A549 (cell line): ENCODE measurements at regions not wholly inside any gene's neighbourhood (a gene's known extent, or its start where the extent isn't known, plus 50 kb on each side); places are given as distances from the start of the nearest gene placed in this dataset.

Experiments used
- ATAC-seq, 2 experiments: fragments of 200-7000 bp in 1 of 2; fragments of >200 bp in 1 of 2; cut with Nextera tagmentation in 1 of 2; cut with Tn5 transposase in 1 of 2; 3 replicates each; pipeline versions ENCODE4 v1.8.0 to v1.9.1; 2018 to 2020; ENCODE audit warnings: mild to moderate bottlenecking in 1 of 2, moderate library complexity in 1 of 2
- CTCF ChIA-PET: fragments of 300-600 bp; sonication (Branson Sonifier 250); formaldehyde crosslinking; extraction: SDS; loops from one replicate; lab custom pipeline; 2021; ENCODE audit warnings: antibody characterized with exemption, inconsistent platforms; lab: Yijun Ruan, JAX
- POLR2A ChIA-PET: fragments of 350-600 bp; formaldehyde crosslinking; extraction: SDS; loops from one replicate; lab custom pipeline; 2021; ENCODE audit warnings: antibody characterized with exemption, inconsistent platforms; lab: Yijun Ruan, JAX
- DNase-seq, 2 experiments: peaks; one replicate each; pipeline versions ENCODE4 v3.0.0 to v3.0.0-alpha.2; 2011 to 2016; ENCODE audit warnings: low read depth in 1 of 2, low spot score in 1 of 2
- FAIRE-seq: peaks from 2 replicates; lab custom pipeline; 2011; peaks lifted over from hg19 to GRCh38; lab: Jason Lieb, UNC
- H3K27ac ChIP-seq, 2 experiments: fragments of >200 bp; sonication (Bioruptor Twin); formaldehyde crosslinking; 3 replicates each; pipeline ENCODE4 v1.5.1; 2016 to 2017
- H3K4me1 ChIP-seq: fragments of >200 bp; sonication (Bioruptor Twin); formaldehyde crosslinking; 3 replicates; pipeline ENCODE4 v1.6.1; 2016
- H3K4me2 ChIP-seq: fragments of >200 bp; sonication (Bioruptor Twin); formaldehyde crosslinking; 3 replicates; pipeline ENCODE4 v1.6.1; 2016
- H3K4me3 ChIP-seq: fragments of >200 bp; sonication (Bioruptor Twin); formaldehyde crosslinking; 3 replicates; pipeline ENCODE4 v1.5.1; 2016
- H3K9me3 ChIP-seq: fragments of >200 bp; sonication (Bioruptor Twin); formaldehyde crosslinking; 3 replicates; pipeline ENCODE4 v1.6.1; 2016
- CBX8 ChIP-seq: fragments of 200-600 bp; sonication (generic); IDR thresholded peaks from 2 replicates; pipeline ENCODE4 v1.6.1; 2016
- CEBPB ChIP-seq, 2 experiments: fragments of >200 bp in 1 of 2; sonication (Bioruptor Twin) in 1 of 2; formaldehyde crosslinking in 1 of 2; IDR thresholded peaks; 2 replicates each; pipeline ENCODE4 v1.6.1; 2012 to 2016
- ESRRA ChIP-seq: fragments of 150-350 bp; IDR thresholded peaks from 2 replicates; pipeline ENCODE4 v1.6.1; 2014; ENCODE audit warnings: mild to moderate bottlenecking, low read length, borderline replicate concordance
- FOSB ChIP-seq: fragments of 250-450 bp; sonication (Bioruptor Pico); IDR thresholded peaks from 2 replicates; pipeline ENCODE4 v1.5.0; 2020; ENCODE audit warnings: mild to moderate bottlenecking, moderate library complexity
- FOXS1 ChIP-seq: fragments of 250-450 bp; sonication (Bioruptor Pico); IDR thresholded peaks from 2 replicates; pipeline ENCODE4 v1.5.0; 2020; ENCODE audit warnings: mild to moderate bottlenecking, moderate library complexity
- GATA3 ChIP-seq: IDR thresholded peaks from 2 replicates; pipeline ENCODE4 v1.6.1; 2012; ENCODE audit warnings: borderline replicate concordance
- HES2 ChIP-seq: fragments of >200 bp; sonication (Bioruptor Twin); formaldehyde crosslinking; IDR thresholded peaks from 2 replicates; pipeline ENCODE4 v1.6.1; 2016
- HEYL ChIP-seq: fragments of 250-450 bp; sonication (Bioruptor Pico); IDR thresholded peaks from 2 replicates; pipeline ENCODE4 v1.8.0; 2021; ENCODE audit warnings: mild to moderate bottlenecking, moderate library complexity
- HOXB13 ChIP-seq: fragments of 250-450 bp; sonication (Bioruptor Pico); IDR thresholded peaks from 2 replicates; pipeline ENCODE4 v1.5.0; 2020; ENCODE audit warnings: low read depth, mild to moderate bottlenecking, moderate library complexity
- JUN ChIP-seq, 2 experiments: fragments of >200 bp; sonication (Bioruptor Twin); formaldehyde crosslinking; IDR thresholded peaks; 2 replicates in 1 of 2; 3 replicates in 1 of 2; pipeline ENCODE4 v1.6.1; 2016 to 2017
- MAFK ChIP-seq: fragments of 450-650 bp; IDR thresholded peaks from 2 replicates; pipeline ENCODE4 v1.6.1; 2014; ENCODE audit not compliant: partially characterized antibody
- RARB ChIP-seq: fragments of 250-450 bp; sonication (Bioruptor Pico); IDR thresholded peaks from 2 replicates; pipeline ENCODE4 v1.8.0; 2021; ENCODE audit warnings: mild to moderate bottlenecking, moderate library complexity
- REST ChIP-seq: fragments of 200-600 bp; sonication (generic); IDR thresholded peaks from 2 replicates; pipeline ENCODE4 v1.6.1; 2016; ENCODE audit warnings: antibody characterized with exemption, mild to moderate bottlenecking, moderate library complexity
- SREBF2 ChIP-seq: fragments of 450-650 bp; IDR thresholded peaks from 2 replicates; pipeline ENCODE4 v1.6.1; 2014; ENCODE audit warnings: mild to moderate bottlenecking, moderate library complexity
- WGBS: methylation state at CpG from one replicate; pipeline ENCODE4 v1.1.6; 2017; ENCODE audit errors: missing lambda C conversion rate; 5-methylcytosine and 5-hydroxymethylcytosine counted together

GRCh38 chr12:59941461-59941860 is 345.6 kb downstream of the SLC16A7 start (continued):
- no peak for TF ChIP-seq FOXS1
- TF ChIP-seq HOXB13 (CRISPR knock-in tag), result no peak

GRCh38 chr12:59944177-59944576 is 348.3 kb downstream of the SLC16A7 start:
- ATAC-seq, result no peak

GRCh38 chr12:59946635-59947034 is 350.8 kb downstream of the SLC16A7 start:
- Histone ChIP-seq H3K4me1 (peaks cover under 1% of the 10 kb centered on the region; the same call in 2 of the 3 replicates), H3K27ac (no peak overlapping the region), H3K4me2 (no peak overlapping the region), H3K9me3 (no peaks in the 10 kb centered on the region), H3K4me3 (no peak overlapping the region)
- 40% methylated on average over 2 of the region's 2 CpGs for WGBS
- no peak for ATAC-seq
- TF ChIP-seq FOXS1, result no peak
- TF ChIP-seq SREBF2, result no peak
- peak; percentile 31 for TF ChIP-seq MAFK
- no peak for FAIRE-seq
- ChIA-PET POLR2A (no interaction called here), CTCF (no interaction called here)
- DNase-seq, result no peak

More at GRCh38 chr12:59944177-59944576, 348.3 kb downstream of the SLC16A7 start:
- no peak overlapping the region for H3K4me2 ChIP-seq
- no peaks in the 10 kb centered on the region for H3K9me3 ChIP-seq
- TF ChIP-seq RARB (no peak), JUN (IDR thresholded peaks at IDR 0.05) (no peak), GATA3 (no peak)
- TF ChIP-seq, all 56 proteins: peak for 0
- CTCF ChIA-PET, result no interaction called here
- POLR2A ChIA-PET, result no interaction called here
- Histone ChIP-seq H3K4me3 (no peak overlapping the region), H3K27ac (no peak overlapping the region), H3K4me1 (peaks cover 13% of the 10 kb centered on the region; the same call in 2 of the 3 replicates)
- DNase-seq (no peak), FAIRE-seq (no peak)

- FAIRE-seq (no peak), DNase-seq (no peak), ATAC-seq (no peak)
- Histone ChIP-seq H3K4me3 (no peak overlapping the region), H3K9me3 (no peaks in the 10 kb centered on the region), H3K4me2 (no peak overlapping the region), H3K27ac (no peak overlapping the region), H3K4me1 (no peaks in the 10 kb centered on the region)
- ChIA-PET POLR2A (no interaction called here), CTCF (no interaction called here)
- no peak for TF ChIP-seq REST
- TF ChIP-seq CBX8, result no peak
- no peak for TF ChIP-seq JUN (IDR thresholded peaks at IDR 0.05)
- TF ChIP-seq FOSB (CRISPR knock-in tag), result no peak
- TF ChIP-seq HEYL (CRISPR knock-in tag), result no peak
- no peak for TF ChIP-seq ESRRA
- no peak for TF ChIP-seq HES2
- WGBS, result 53% methylated on average over 1 of the region's 1 CpG
Observed at GRCh38 chr12:59963546-59963945, 367.7 kb downstream of the SLC16A7 start.

- 39% methylated on average over 4 of the region's 4 CpGs for WGBS
- Histone ChIP-seq H3K4me2 (no peak overlapping the region), H3K4me1 (no peaks in the 10 kb centered on the region), H3K4me3 (no peak overlapping the region), H3K27ac (no peak overlapping the region), H3K9me3 (no peaks in the 10 kb centered on the region)
- ATAC-seq, result no peak
- CTCF ChIA-PET, result no interaction called here
- POLR2A ChIA-PET, result no interaction called here
- peak; percentile 51 to 56; a peak in 2 of 4 replicates for TF ChIP-seq CEBPB (IDR thresholded peaks at IDR 0.05)
- TF ChIP-seq FOXS1, result no peak
- FAIRE-seq, result no peak
- peak in 1 of 2 experiments; percentile 5 for DNase-seq
Observed at GRCh38 chr12:59972905-59973304, 377.1 kb downstream of the SLC16A7 start.
